Astrocyte of the spinal cord (primary cell): ENCODE measurements at regions not wholly inside any gene's neighbourhood (a gene's known extent, or its start where the extent isn't known, plus 50 kb on each side); places are given as distances from the start of the nearest gene placed in this dataset.

Experiments
- DNase-seq: peaks from one replicate; pipeline ENCODE4 v3.0.0; 2011; ENCODE audit warnings: low read depth, low spot score
- H3K4me3 ChIP-seq: 2 replicates; pipeline ENCODE4 v1.5.1; 2011; ENCODE audit warnings: low read depth, mild to moderate bottlenecking, low read length, moderate library complexity
- in situ Hi-C: cut with HindIII; loops from 2 replicates; pipeline ENCODE4 v1.10.0; 2017; ENCODE audit warnings: low sequenced_read_pairs
- TF ChIP-seq, protein P1 (sequence below): IDR thresholded peaks from 2 replicates; pipeline ENCODE4 v1.5.1; 2012; ENCODE audit warnings: low read depth, mild to moderate bottlenecking, low read length, inconsistent platforms

DNA sequence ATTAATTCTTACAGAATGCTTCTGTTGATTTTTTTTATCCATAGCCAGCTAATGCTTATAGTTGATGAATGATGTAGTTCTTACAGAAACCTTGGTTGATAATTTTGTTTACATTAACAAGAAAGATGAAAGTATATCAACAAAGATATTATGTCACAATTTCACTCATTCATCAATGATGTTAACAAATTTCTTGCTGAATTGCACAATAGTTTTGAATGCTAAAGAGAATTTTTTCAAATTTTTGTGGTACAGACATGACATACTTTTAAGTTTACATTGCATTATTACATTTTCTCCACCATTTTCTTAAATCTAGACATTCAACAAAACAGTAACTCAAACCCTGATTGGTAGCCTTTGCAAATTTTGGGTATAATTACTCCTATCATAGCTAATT lies 236.3 kb downstream of the FOXD2 start:
- H3K4me3 ChIP-seq: no peak overlapping the region
- DNase-seq: no peak
- TF ChIP-seq, protein P1, sequence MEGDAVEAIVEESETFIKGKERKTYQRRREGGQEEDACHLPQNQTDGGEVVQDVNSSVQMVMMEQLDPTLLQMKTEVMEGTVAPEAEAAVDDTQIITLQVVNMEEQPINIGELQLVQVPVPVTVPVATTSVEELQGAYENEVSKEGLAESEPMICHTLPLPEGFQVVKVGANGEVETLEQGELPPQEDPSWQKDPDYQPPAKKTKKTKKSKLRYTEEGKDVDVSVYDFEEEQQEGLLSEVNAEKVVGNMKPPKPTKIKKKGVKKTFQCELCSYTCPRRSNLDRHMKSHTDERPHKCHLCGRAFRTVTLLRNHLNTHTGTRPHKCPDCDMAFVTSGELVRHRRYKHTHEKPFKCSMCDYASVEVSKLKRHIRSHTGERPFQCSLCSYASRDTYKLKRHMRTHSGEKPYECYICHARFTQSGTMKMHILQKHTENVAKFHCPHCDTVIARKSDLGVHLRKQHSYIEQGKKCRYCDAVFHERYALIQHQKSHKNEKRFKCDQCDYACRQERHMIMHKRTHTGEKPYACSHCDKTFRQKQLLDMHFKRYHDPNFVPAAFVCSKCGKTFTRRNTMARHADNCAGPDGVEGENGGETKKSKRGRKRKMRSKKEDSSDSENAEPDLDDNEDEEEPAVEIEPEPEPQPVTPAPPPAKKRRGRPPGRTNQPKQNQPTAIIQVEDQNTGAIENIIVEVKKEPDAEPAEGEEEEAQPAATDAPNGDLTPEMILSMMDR: no peak
- in situ Hi-C loops: no loop called here

DNA sequence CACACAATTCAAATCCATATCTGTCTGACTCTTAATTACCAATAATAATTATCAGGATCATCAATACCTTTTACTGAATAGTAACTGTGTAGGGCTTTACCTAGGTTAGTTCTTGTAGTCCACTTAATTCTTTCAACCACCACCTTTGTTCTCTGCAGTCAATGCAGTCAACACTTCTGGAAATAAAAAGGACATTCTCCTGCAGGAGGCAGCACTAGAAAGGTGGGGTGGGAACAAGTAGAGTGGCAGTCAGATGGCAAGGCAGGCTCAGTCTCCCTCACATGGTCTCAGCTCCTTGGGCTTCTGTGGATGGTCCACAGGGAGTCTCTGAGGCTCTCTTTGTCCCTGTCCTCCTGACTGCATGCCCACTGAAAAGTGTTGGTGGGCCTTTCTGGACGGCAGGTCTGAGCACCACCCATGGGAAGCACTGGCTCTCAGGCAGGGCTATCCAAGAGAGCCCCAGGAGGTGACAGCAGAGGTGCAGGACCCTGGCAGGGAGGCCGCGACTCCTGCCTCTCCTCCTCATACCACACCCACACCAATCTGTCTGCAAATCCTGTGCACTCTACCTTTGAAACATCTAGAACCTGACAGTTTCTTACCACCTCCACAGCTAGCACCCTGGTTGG lies 237.3 kb downstream of the FOXD2 start:
- in situ Hi-C loops: no loop called here
- TF ChIP-seq, protein P1: no peak
- no peak for DNase-seq
- H3K4me3 ChIP-seq: no peak overlapping the region

DNA sequence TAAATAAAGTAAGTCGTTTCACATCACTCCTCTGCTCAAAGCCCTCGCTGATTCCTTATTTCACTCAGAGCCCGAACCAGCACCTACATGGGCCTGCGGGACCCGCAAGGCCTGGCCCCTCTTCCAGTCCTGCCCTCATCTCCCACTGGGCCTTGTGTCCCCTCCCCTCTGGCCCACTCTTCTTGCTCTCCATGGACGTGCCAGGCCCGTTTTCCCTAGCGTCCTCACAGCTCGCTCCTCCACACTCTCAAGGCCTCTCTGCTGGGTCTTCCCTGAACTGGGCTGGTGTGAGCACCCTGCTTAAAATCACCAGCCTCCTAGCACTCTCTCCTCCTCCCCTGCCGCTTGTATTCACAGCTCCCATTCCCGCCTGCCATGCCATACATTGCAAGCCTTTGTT lies 237.9 kb downstream of the FOXD2 start:
- in situ Hi-C loops: no loop called here
- H3K4me3 ChIP-seq: no peak overlapping the region
- TF ChIP-seq, protein P1: no peak
- DNase-seq: no peak

DNA sequence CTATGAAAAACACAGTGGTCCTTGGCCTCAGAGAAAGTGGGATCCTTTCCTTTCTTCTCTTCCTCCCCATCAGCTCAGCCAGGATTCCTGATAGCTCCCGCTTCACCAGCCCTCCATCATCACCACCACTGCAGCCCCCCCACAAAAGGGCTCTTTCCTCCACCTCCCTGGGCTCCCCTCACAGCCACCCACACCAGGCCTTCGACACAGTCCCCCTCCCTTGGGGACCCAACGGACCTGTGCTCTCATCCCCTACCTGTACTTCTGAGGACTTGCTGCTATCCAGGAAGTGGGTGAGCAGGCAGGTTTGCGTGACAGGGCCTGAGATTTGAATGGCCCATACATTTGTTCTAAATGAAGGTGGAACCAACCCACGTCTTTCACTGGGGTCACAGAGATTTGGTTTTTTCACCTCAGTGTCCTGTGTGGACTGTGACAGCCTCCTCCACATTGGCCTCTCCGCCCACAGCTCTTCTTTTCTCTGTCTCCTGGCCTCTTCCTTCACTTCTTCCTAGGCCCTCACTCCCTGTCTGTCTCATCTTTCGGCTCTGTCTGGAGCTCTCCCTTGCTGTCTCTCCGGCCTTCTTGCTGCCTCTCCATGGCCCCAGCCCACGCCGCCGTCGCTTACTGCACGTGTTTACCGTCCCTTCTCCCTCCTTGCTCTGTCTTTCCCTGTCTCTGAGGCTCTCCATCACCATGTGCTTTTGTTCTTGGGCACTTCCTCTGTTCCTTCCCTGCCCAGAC lies 238.6 kb downstream of the FOXD2 start:
- H3K4me3 ChIP-seq: no peak overlapping the region
- in situ Hi-C loops: no loop called here
- DNase-seq: no peak
- TF ChIP-seq, protein P1: no peak

DNA sequence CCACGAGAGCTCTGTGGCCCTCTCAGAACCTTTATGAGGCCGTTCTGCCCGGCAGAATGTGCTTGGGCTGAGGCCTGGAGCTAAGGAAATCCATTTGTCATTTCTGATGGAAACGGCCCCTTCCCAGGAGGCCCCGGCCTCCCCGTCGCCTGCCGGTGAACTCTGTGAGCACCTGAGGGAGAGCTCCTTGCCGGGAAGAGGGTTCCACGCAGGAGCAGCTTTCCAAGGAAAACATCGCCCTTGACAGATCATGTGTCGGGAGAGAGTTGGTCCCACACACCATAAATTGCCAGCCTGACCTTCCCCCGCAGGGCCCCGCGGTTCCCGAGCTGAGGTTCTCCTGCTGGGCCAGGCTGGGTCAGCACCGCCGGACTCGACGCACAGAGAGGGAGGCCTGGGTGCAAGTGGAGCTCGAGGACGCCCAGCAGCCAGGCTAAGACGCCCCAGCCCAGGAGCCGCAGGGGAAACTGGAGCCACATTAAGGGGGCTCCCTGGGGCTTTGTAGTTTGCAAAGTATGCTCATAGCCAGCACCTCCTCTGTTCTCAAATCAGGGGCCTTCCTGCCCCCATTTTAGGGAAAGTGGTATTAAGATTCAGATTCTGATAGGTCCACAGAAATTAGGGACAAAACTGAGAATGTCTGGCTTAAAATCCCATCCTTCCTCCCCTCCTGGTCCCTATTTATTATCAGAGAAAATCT lies 239.5 kb downstream of the FOXD2 start:
- TF ChIP-seq, protein P1: no peak
- in situ Hi-C loops: no loop called here

DNA sequence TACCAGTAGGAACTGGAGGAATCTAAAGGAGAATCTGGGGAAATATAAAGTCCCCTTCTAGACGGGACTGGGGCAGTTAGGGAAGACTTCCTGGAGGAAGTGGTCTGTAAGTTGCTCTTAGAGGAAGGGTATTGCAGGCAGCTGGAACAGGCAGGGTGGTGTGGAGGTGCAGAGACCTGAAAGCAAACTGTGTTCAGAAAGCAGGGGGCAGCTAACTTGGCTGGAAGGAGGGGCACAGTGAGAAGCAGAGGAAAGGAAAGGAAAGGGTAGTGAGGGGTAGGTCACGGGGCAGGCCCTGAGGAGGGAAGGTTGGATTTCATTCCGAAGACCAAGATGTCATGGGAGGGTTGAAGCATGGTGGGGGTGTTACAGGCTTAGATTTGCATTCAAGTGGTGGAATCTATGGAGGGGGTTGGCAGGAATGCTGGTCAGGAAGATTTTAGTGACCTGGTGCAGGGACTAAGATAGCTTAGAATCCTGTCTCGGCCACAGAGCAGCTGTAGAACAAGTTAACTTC lies 240.7 kb downstream of the FOXD2 start:
- no peak for DNase-seq
- H3K4me3 ChIP-seq: no peak overlapping the region
- TF ChIP-seq, protein P1: no peak
- in situ Hi-C loops: no loop called here

More for the DNA sequence above, 239.5 kb downstream of the FOXD2 start:
- H3K4me3 ChIP-seq: no peak overlapping the region
- no peak for DNase-seq
